WTC11 (cell line): ENCODE measurements at regions not wholly inside any gene's neighbourhood (a gene's known extent, or its start where the extent isn't known, plus 50 kb on each side); places are given as distances from the start of the nearest gene placed in this dataset.

Experiments
- ATAC-seq: fragments of 200-7000 bp; cut with Tn5 transposase; 2 replicates; pipeline ENCODE4 v1.10.0; 2021; ENCODE audit warnings: mild to moderate bottlenecking, moderate library complexity
- CTCF ChIA-PET: fragments of 300-600 bp; sonication (Branson Sonifier 250); formaldehyde crosslinking; loops from one replicate; lab custom pipeline; 2021; ENCODE audit warnings: antibody characterized with exemption; lab: Charles Lee
- POLR2A ChIA-PET: fragments of 350-600 bp; sonication (Branson Sonifier 250); formaldehyde crosslinking; loops from one replicate; lab custom pipeline; 2021; ENCODE audit warnings: antibody characterized with exemption; lab: Charles Lee
- DNase-seq: peaks from one replicate; pipeline ENCODE4 v3.0.0; 2021; ENCODE audit warnings: low spot score
- H3K27ac Mint-ChIP-seq: 2 replicates; pipeline ENCODE4 v1.8.0; 2021; ENCODE audit warnings: mixed read lengths
- H3K27me3 Mint-ChIP-seq: 2 replicates; pipeline ENCODE4 v1.8.0; 2021; ENCODE audit warnings: low read depth, mild to moderate bottlenecking, moderate library complexity, mixed read lengths
- H3K36me3 Mint-ChIP-seq: 2 replicates; pipeline ENCODE4 v1.8.0; 2021; ENCODE audit warnings: mixed read lengths
- H3K4me1 Mint-ChIP-seq: 2 replicates; pipeline ENCODE4 v1.8.0; 2022; ENCODE audit warnings: mixed read lengths
- H3K4me3 Mint-ChIP-seq: 2 replicates; pipeline ENCODE4 v1.8.0; 2021; ENCODE audit warnings: mild to moderate bottlenecking, moderate library complexity, mixed read lengths
- H3K9me3 Mint-ChIP-seq: 2 replicates; pipeline ENCODE4 v1.8.0; 2021; ENCODE audit warnings: mixed read lengths
- ATF3 ChIP-seq: sonication (generic); formaldehyde crosslinking; conservative IDR thresholded peaks from 2 replicates; pipeline ENCODE4 v1.8.1; 2022; ENCODE audit warnings: mild to moderate bottlenecking, missing genetic modification reagents
- CREB1 ChIP-seq: sonication (generic); formaldehyde crosslinking; IDR thresholded peaks from 2 replicates; pipeline ENCODE4 v1.8.0; 2023; ENCODE audit warnings: mild to moderate bottlenecking, missing genetic modification reagents
- CREM ChIP-seq: sonication (generic); formaldehyde crosslinking; IDR thresholded peaks from 2 replicates; pipeline ENCODE4 v1.8.1; 2022; ENCODE audit warnings: mild to moderate bottlenecking, missing genetic modification reagents, moderate library complexity
- ERG ChIP-seq: fragments of 250-450 bp; sonication (Bioruptor Pico); IDR thresholded peaks from 2 replicates; pipeline ENCODE4 v1.8.0; 2021; ENCODE audit warnings: mild to moderate bottlenecking
- FOXJ3 ChIP-seq: sonication (generic); formaldehyde crosslinking; IDR thresholded peaks from 2 replicates; pipeline ENCODE4 v1.9.0; 2021; ENCODE audit warnings: missing genetic modification reagents, mild to moderate bottlenecking, borderline replicate concordance
- HMGA2 ChIP-seq: fragments of 250-450 bp; sonication (Bioruptor Pico); IDR thresholded peaks from 2 replicates; pipeline ENCODE4 v1.4.0; 2021; ENCODE audit warnings: mild to moderate bottlenecking, moderate library complexity
- PRRX2 ChIP-seq: fragments of 250-450 bp; sonication (Bioruptor Pico); IDR thresholded peaks from 2 replicates; pipeline ENCODE4 v1.8.0; 2021; ENCODE audit warnings: mild to moderate bottlenecking
- SMAD3 ChIP-seq: sonication (generic); formaldehyde crosslinking; IDR thresholded peaks from 2 replicates; pipeline ENCODE4 v1.8.0; 2022; ENCODE audit warnings: missing genetic modification reagents, mild to moderate bottlenecking, borderline replicate concordance
- SMAD4 ChIP-seq: sonication (generic); formaldehyde crosslinking; IDR thresholded peaks from 2 replicates; pipeline ENCODE4 v1.8.0; 2022; ENCODE audit warnings: mild to moderate bottlenecking, missing genetic modification reagents
- SP1 ChIP-seq: sonication (generic); formaldehyde crosslinking; conservative IDR thresholded peaks from 2 replicates; pipeline ENCODE4 v1.8.1; 2022; ENCODE audit warnings: missing genetic modification reagents
- TCF7 ChIP-seq: sonication (generic); formaldehyde crosslinking; IDR thresholded peaks from 2 replicates; pipeline ENCODE4 v1.8.0; 2022; ENCODE audit warnings: mild to moderate bottlenecking, low read depth, missing genetic modification reagents, moderate library complexity
- TF ChIP-seq, protein P1 (sequence below): sonication (generic); formaldehyde crosslinking; IDR thresholded peaks from 2 replicates; pipeline ENCODE4 v1.8.0; 2022; ENCODE audit warnings: missing genetic modification reagents
- TF ChIP-seq, protein P2 (sequence below): sonication (generic); formaldehyde crosslinking; IDR thresholded peaks from 2 replicates; pipeline ENCODE4 v1.8.0; 2023; ENCODE audit warnings: mild to moderate bottlenecking, missing genetic modification reagents
- TF ChIP-seq, protein P3 (sequence below): fragments of 250-450 bp; sonication (Bioruptor Pico); conservative IDR thresholded peaks from 2 replicates; pipeline ENCODE4 v1.9.0; 2021; ENCODE audit warnings: mild to moderate bottlenecking
- TF ChIP-seq, protein P4 (sequence below): sonication (generic); formaldehyde crosslinking; IDR thresholded peaks from 2 replicates; pipeline ENCODE4 v1.8.1; 2023; ENCODE audit warnings: mild to moderate bottlenecking, missing genetic modification reagents, borderline replicate concordance
- TF ChIP-seq, protein P5 (sequence below): sonication (generic); formaldehyde crosslinking; IDR thresholded peaks from 2 replicates; pipeline ENCODE4 v1.8.0; 2023; ENCODE audit warnings: missing genetic modification reagents, mild to moderate bottlenecking, borderline replicate concordance

- TF ChIP-seq, protein P1, sequence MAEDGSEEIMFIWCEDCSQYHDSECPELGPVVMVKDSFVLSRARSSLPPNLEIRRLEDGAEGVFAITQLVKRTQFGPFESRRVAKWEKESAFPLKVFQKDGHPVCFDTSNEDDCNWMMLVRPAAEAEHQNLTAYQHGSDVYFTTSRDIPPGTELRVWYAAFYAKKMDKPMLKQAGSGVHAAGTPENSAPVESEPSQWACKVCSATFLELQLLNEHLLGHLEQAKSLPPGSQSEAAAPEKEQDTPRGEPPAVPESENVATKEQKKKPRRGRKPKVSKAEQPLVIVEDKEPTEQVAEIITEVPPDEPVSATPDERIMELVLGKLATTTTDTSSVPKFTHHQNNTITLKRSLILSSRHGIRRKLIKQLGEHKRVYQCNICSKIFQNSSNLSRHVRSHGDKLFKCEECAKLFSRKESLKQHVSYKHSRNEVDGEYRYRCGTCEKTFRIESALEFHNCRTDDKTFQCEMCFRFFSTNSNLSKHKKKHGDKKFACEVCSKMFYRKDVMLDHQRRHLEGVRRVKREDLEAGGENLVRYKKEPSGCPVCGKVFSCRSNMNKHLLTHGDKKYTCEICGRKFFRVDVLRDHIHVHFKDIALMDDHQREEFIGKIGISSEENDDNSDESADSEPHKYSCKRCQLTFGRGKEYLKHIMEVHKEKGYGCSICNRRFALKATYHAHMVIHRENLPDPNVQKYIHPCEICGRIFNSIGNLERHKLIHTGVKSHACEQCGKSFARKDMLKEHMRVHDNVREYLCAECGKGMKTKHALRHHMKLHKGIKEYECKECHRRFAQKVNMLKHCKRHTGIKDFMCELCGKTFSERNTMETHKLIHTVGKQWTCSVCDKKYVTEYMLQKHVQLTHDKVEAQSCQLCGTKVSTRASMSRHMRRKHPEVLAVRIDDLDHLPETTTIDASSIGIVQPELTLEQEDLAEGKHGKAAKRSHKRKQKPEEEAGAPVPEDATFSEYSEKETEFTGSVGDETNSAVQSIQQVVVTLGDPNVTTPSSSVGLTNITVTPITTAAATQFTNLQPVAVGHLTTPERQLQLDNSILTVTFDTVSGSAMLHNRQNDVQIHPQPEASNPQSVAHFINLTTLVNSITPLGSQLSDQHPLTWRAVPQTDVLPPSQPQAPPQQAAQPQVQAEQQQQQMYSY (CRISPR knock-in tag) = no peak
- TF ChIP-seq, protein P2, sequence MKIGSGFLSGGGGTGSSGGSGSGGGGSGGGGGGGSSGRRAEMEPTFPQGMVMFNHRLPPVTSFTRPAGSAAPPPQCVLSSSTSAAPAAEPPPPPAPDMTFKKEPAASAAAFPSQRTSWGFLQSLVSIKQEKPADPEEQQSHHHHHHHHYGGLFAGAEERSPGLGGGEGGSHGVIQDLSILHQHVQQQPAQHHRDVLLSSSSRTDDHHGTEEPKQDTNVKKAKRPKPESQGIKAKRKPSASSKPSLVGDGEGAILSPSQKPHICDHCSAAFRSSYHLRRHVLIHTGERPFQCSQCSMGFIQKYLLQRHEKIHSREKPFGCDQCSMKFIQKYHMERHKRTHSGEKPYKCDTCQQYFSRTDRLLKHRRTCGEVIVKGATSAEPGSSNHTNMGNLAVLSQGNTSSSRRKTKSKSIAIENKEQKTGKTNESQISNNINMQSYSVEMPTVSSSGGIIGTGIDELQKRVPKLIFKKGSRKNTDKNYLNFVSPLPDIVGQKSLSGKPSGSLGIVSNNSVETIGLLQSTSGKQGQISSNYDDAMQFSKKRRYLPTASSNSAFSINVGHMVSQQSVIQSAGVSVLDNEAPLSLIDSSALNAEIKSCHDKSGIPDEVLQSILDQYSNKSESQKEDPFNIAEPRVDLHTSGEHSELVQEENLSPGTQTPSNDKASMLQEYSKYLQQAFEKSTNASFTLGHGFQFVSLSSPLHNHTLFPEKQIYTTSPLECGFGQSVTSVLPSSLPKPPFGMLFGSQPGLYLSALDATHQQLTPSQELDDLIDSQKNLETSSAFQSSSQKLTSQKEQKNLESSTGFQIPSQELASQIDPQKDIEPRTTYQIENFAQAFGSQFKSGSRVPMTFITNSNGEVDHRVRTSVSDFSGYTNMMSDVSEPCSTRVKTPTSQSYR (CRISPR knock-in tag) = no peak
- TF ChIP-seq SMAD3 (no peak), SP1 (no peak), ERG (CRISPR knock-in tag) (no peak), CREM (no peak), FOXJ3 (CRISPR knock-in tag) (no peak), TCF7 (CRISPR knock-in tag) (no peak)
- TF ChIP-seq, protein P3, sequence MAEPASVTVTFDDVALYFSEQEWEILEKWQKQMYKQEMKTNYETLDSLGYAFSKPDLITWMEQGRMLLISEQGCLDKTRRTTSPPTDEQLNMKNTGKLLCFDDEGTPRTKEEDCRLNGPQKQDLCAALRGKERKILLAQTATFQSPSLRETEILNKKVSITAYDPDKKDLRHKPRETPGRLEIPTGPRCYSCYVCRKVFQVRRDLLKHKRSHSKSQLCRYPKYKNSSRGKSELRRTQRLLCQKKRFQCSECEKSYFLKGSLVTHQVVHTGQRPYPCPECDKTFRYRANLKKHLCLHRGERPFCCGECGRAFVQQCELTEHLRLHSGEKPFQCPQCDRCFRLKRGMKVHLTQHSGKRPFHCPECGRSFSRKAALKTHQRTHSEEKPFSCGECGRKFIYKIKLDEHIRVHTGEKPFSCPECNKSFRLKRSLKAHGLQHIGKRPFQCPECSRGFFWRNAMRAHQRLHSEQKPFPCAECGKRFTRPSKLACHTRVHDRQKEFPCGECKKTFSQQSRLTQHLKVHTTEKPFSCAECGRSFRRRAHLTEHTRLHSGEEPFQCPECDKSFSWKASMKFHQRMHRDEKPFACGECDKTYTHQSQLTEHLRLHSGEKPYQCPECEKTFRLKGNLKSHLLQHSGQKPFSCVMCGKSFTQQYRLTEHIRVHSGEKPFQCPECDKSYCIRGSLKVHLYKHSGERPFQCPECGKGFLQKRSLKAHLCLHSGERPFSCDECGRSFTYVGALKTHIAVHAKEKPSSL (CRISPR knock-in tag) = no peak
- TF ChIP-seq, protein P4, sequence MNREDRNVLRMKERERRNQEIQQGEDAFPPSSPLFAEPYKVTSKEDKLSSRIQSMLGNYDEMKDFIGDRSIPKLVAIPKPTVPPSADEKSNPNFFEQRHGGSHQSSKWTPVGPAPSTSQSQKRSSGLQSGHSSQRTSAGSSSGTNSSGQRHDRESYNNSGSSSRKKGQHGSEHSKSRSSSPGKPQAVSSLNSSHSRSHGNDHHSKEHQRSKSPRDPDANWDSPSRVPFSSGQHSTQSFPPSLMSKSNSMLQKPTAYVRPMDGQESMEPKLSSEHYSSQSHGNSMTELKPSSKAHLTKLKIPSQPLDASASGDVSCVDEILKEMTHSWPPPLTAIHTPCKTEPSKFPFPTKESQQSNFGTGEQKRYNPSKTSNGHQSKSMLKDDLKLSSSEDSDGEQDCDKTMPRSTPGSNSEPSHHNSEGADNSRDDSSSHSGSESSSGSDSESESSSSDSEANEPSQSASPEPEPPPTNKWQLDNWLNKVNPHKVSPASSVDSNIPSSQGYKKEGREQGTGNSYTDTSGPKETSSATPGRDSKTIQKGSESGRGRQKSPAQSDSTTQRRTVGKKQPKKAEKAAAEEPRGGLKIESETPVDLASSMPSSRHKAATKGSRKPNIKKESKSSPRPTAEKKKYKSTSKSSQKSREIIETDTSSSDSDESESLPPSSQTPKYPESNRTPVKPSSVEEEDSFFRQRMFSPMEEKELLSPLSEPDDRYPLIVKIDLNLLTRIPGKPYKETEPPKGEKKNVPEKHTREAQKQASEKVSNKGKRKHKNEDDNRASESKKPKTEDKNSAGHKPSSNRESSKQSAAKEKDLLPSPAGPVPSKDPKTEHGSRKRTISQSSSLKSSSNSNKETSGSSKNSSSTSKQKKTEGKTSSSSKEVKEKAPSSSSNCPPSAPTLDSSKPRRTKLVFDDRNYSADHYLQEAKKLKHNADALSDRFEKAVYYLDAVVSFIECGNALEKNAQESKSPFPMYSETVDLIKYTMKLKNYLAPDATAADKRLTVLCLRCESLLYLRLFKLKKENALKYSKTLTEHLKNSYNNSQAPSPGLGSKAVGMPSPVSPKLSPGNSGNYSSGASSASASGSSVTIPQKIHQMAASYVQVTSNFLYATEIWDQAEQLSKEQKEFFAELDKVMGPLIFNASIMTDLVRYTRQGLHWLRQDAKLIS (CRISPR knock-in tag) = no peak
Measured at GRCh38 chr9:75376680-75377254, 288.5 kb downstream of the OSTF1 start (continued).

DNA sequence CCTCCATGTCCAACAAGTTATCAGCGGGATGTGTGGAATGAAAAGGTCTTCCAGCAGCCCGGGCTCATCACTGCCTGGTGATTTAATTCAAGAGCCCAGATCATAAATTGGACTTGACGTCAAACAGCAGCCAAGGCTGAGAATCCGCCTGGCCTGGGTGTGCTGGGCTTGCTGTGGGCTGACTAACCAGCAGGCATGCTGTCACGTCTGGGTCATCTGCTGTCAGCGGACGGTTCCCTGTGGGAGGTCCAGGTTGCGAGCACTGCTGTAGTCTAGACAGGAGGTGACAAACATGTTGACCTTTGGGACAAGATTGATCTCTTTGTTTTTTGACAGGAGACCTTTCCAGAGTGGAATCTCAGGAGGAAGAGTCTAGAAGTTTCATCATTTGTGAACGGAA, 289.7 kb downstream of the OSTF1 start:
- DNase-seq (no peak), ATAC-seq (no peak)
- H3K27ac Mint-ChIP-seq = no peak overlapping the region; the same call in 1 of the 2 replicates
- peaks cover 35% of the 10 kb centered on the region for H3K36me3 Mint-ChIP-seq
- peaks cover 54% of the 10 kb centered on the region for H3K9me3 Mint-ChIP-seq
- H3K27me3 Mint-ChIP-seq = no peaks in the 10 kb centered on the region; the same call in 1 of the 2 replicates
- CTCF ChIA-PET = no interaction called here
- no peak overlapping the region for H3K4me3 Mint-ChIP-seq
- POLR2A ChIA-PET = no interaction called here
- peaks cover 4% of the 10 kb centered on the region for H3K4me1 Mint-ChIP-seq
- TF ChIP-seq HMGA2 (CRISPR knock-in tag) (no peak), PRRX2 (no peak), SP1 (no peak), ATF3 (CRISPR knock-in tag) (no peak), SMAD4 (no peak), CREB1 (CRISPR knock-in tag) (no peak)
- TF ChIP-seq, protein P5, sequence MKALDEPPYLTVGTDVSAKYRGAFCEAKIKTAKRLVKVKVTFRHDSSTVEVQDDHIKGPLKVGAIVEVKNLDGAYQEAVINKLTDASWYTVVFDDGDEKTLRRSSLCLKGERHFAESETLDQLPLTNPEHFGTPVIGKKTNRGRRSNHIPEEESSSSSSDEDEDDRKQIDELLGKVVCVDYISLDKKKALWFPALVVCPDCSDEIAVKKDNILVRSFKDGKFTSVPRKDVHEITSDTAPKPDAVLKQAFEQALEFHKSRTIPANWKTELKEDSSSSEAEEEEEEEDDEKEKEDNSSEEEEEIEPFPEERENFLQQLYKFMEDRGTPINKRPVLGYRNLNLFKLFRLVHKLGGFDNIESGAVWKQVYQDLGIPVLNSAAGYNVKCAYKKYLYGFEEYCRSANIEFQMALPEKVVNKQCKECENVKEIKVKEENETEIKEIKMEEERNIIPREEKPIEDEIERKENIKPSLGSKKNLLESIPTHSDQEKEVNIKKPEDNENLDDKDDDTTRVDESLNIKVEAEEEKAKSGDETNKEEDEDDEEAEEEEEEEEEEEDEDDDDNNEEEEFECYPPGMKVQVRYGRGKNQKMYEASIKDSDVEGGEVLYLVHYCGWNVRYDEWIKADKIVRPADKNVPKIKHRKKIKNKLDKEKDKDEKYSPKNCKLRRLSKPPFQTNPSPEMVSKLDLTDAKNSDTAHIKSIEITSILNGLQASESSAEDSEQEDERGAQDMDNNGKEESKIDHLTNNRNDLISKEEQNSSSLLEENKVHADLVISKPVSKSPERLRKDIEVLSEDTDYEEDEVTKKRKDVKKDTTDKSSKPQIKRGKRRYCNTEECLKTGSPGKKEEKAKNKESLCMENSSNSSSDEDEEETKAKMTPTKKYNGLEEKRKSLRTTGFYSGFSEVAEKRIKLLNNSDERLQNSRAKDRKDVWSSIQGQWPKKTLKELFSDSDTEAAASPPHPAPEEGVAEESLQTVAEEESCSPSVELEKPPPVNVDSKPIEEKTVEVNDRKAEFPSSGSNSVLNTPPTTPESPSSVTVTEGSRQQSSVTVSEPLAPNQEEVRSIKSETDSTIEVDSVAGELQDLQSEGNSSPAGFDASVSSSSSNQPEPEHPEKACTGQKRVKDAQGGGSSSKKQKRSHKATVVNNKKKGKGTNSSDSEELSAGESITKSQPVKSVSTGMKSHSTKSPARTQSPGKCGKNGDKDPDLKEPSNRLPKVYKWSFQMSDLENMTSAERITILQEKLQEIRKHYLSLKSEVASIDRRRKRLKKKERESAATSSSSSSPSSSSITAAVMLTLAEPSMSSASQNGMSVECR = no peak
